Liver (tissue), 8 donors: ENCODE measurements at regions not wholly inside any gene's neighbourhood (a gene's known extent, or its start where the extent isn't known, plus 50 kb on each side); places are given as distances from the start of the nearest gene placed in this dataset.

Source experiments
- DNase-seq: peaks from one replicate; pipeline ENCODE4 v3.0.0-alpha.2; 2017; ENCODE audit warnings: low spot score
- H3K27ac ChIP-seq, 2 donors: one replicate each; pipeline ENCODE4 v1.7.0; 2013; ENCODE audit warnings: inconsistent platforms in 2 of 2, low read length in 2 of 2, control low read depth in 1 of 2, low read depth in 1 of 2, mild to moderate bottlenecking in 1 of 2
- H3K27me3 ChIP-seq, 4 donors: one replicate each; pipeline versions ENCODE4 v1.6.1 to v1.7.0; 2013; ENCODE audit warnings: low read length in 3 of 4, inconsistent platforms in 1 of 4, mild to moderate bottlenecking in 1 of 4, moderate library complexity in 1 of 4; ENCODE audit not compliant: control insufficient read depth in 4 of 4, insufficient read depth in 4 of 4
- H3K36me3 ChIP-seq, 4 donors: one replicate each; pipeline versions ENCODE4 v1.6.1 to v1.7.0; 2013; ENCODE audit warnings: low read length in 3 of 4, mild to moderate bottlenecking in 3 of 4, low read depth in 1 of 4, moderate library complexity in 1 of 4; ENCODE audit not compliant: control insufficient read depth in 4 of 4, insufficient read depth in 3 of 4
- H3K4me1 ChIP-seq, 4 donors: one replicate each; pipeline versions ENCODE4 v1.6.1 to v1.7.0; 2013; ENCODE audit warnings: low read length in 3 of 4, mild to moderate bottlenecking in 3 of 4, moderate library complexity in 1 of 4; ENCODE audit not compliant: control insufficient read depth in 4 of 4, insufficient read depth in 4 of 4
- H3K4me3 ChIP-seq, 3 donors: one replicate each; pipeline versions ENCODE4 v1.6.1 to v1.7.0; 2013; ENCODE audit warnings: low read length in 3 of 3, control low read depth in 1 of 3, low read depth in 1 of 3, mild to moderate bottlenecking in 1 of 3
- H3K9ac ChIP-seq, 2 donors: one replicate each; pipeline ENCODE4 v1.7.0; 2013; ENCODE audit warnings: low read length in 2 of 2, mild to moderate bottlenecking in 2 of 2, moderate library complexity in 2 of 2, control low read depth in 1 of 2, low read depth in 1 of 2
- H3K9me3 ChIP-seq, 4 donors: one replicate each; pipeline versions ENCODE4 v1.6.1 to v1.7.0; 2013; ENCODE audit warnings: low read length in 3 of 4; ENCODE audit not compliant: control insufficient read depth in 4 of 4
- EGR1 ChIP-seq, 2 donors: IDR thresholded peaks; 2 replicates each; pipeline ENCODE4 v1.6.1; 2016 to 2018; ENCODE audit warnings: antibody characterized with exemption in 2 of 2, low read depth in 2 of 2
- FOXA1 ChIP-seq: IDR thresholded peaks from 2 replicates; pipeline ENCODE4 v1.6.1; 2016; ENCODE audit warnings: antibody characterized with exemption
- FOXA2 ChIP-seq: IDR thresholded peaks from 2 replicates; pipeline ENCODE4 v1.6.1; 2016; ENCODE audit warnings: antibody characterized with exemption
- GABPA ChIP-seq, 2 donors: IDR thresholded peaks in 1 of 2; conservative IDR thresholded peaks in 1 of 2; 2 replicates each; pipeline ENCODE4 v1.6.1; 2016; ENCODE audit warnings: antibody characterized with exemption in 2 of 2, mild to moderate bottlenecking in 1 of 2, moderate library complexity in 1 of 2
- HNF4G ChIP-seq: IDR thresholded peaks from 2 replicates; pipeline ENCODE4 v1.6.1; 2016; ENCODE audit warnings: antibody characterized with exemption
- NR2F2 ChIP-seq: IDR thresholded peaks from 2 replicates; pipeline ENCODE4 v1.6.1; 2016; ENCODE audit warnings: antibody characterized with exemption
- RAD21 ChIP-seq, 2 donors: IDR thresholded peaks; 2 replicates each; pipeline ENCODE4 v1.6.1; 2016; ENCODE audit warnings: antibody characterized with exemption in 2 of 2, mild to moderate bottlenecking in 2 of 2
- RXRA ChIP-seq, 2 donors: IDR thresholded peaks; 2 replicates each; pipeline ENCODE4 v1.6.1; 2017 to 2018; ENCODE audit warnings: antibody characterized with exemption in 2 of 2, mild to moderate bottlenecking in 1 of 2
- TAF1 ChIP-seq: conservative IDR thresholded peaks from 2 replicates; pipeline ENCODE4 v1.6.1; 2016; ENCODE audit warnings: antibody characterized with exemption, mild to moderate bottlenecking
- WGBS: extraction: QIAGEN DNeasy Blood & Tissue Kit; methylation state at CpG from one replicate; pipeline ENCODE4 v1.1.7; 2013; 5-methylcytosine and 5-hydroxymethylcytosine counted together
- TF ChIP-seq, protein P1 (sequence below): IDR thresholded peaks from 2 replicates; pipeline ENCODE4 v1.6.1; 2016; ENCODE audit warnings: antibody characterized with exemption
- TF ChIP-seq, protein P2 (sequence below): fragments of 150-350 bp; IDR thresholded peaks from 2 replicates; pipeline ENCODE4 v1.5.1; 2017; ENCODE audit warnings: improper control_type of control experiment, low read depth, low read length; ENCODE audit not compliant: missing input control
- TF ChIP-seq, protein P3 (sequence below): IDR thresholded peaks from 2 replicates; pipeline ENCODE4 v1.6.1; 2016; ENCODE audit warnings: antibody characterized with exemption, mild to moderate bottlenecking
- TF ChIP-seq, protein P4 (sequence below): IDR thresholded peaks from 2 replicates; pipeline ENCODE4 v1.6.1; 2016; ENCODE audit warnings: antibody characterized with exemption
- donor health status: healthy.
- donor health status: healthy.
- donor health status: healthy.
- donor health status: healthy.
- donor health status: healthy.

DNA sequence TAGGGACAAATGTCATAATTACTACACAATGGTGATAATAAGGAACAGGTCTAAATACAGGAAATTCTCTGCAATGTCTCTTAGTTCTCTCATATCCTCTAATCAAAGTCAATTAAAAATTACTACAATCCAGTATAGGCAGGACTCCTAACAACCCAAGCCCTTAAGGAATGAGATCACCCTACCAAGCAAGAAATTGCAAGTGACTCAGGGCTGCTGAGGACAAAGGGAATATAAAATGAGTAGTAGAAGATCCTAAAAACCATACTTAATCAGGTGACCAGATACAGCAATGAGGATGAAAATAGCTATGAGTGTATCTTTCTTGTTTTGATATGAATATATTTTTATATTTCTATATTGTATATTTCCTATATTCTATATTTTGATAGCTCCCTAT lies 250.0 kb upstream of the DCC start:
- TF ChIP-seq TAF1 (no peak), RAD21 (IDR thresholded peaks at IDR 0.05) (no peak), FOXA2 (no peak), RXRA (IDR thresholded peaks at IDR 0.05) (no peak)
- TF ChIP-seq, protein P1, sequence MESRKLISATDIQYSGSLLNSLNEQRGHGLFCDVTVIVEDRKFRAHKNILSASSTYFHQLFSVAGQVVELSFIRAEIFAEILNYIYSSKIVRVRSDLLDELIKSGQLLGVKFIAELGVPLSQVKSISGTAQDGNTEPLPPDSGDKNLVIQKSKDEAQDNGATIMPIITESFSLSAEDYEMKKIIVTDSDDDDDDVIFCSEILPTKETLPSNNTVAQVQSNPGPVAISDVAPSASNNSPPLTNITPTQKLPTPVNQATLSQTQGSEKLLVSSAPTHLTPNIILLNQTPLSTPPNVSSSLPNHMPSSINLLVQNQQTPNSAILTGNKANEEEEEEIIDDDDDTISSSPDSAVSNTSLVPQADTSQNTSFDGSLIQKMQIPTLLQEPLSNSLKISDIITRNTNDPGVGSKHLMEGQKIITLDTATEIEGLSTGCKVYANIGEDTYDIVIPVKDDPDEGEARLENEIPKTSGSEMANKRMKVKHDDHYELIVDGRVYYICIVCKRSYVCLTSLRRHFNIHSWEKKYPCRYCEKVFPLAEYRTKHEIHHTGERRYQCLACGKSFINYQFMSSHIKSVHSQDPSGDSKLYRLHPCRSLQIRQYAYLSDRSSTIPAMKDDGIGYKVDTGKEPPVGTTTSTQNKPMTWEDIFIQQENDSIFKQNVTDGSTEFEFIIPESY = no peak
- TF ChIP-seq, protein P2, sequence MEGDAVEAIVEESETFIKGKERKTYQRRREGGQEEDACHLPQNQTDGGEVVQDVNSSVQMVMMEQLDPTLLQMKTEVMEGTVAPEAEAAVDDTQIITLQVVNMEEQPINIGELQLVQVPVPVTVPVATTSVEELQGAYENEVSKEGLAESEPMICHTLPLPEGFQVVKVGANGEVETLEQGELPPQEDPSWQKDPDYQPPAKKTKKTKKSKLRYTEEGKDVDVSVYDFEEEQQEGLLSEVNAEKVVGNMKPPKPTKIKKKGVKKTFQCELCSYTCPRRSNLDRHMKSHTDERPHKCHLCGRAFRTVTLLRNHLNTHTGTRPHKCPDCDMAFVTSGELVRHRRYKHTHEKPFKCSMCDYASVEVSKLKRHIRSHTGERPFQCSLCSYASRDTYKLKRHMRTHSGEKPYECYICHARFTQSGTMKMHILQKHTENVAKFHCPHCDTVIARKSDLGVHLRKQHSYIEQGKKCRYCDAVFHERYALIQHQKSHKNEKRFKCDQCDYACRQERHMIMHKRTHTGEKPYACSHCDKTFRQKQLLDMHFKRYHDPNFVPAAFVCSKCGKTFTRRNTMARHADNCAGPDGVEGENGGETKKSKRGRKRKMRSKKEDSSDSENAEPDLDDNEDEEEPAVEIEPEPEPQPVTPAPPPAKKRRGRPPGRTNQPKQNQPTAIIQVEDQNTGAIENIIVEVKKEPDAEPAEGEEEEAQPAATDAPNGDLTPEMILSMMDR = no peak
- no peaks in the 10 kb centered on the region for H3K36me3 ChIP-seq
- DNase-seq = no peak
- H3K27me3 ChIP-seq = peaks cover 0 to 2% (median 0%) of the 10 kb centered on the region in 4 donors
- no peak overlapping the region for H3K27ac ChIP-seq
- H3K9ac ChIP-seq = no peak overlapping the region
- H3K4me3 ChIP-seq = no peak overlapping the region
- H3K9me3 ChIP-seq = no peaks in the 10 kb centered on the region
- H3K4me1 ChIP-seq = no peaks in the 10 kb centered on the region

DNA sequence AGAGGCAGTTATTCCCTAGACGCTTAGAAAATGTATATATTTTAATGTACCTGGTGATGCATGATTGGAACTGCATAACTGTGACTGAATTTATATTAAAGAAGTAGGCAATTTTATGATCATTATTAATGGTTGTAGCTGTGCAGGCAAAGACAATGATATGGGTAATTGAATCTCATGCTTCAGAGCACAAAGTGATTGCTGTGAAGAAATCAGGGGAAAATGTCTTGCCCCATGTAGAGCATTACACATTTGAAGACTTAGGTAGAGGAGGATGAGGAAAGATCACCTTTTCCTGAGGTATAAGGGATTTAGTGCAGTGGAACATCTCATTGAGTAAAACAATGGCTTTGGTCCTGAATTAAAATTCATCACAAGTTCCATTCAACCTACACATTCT lies 246.8 kb upstream of the DCC start:
- 89% methylated on average over 1 of the region's 1 CpG for WGBS
- H3K9ac ChIP-seq = no peak overlapping the region
- peaks cover 0 to 2% (median 0%) of the 10 kb centered on the region in 4 donors for H3K27me3 ChIP-seq
- H3K36me3 ChIP-seq = no peaks in the 10 kb centered on the region
- TF ChIP-seq GABPA (IDR thresholded peaks at IDR 0.05 in 1 of 2, conservative IDR thresholded peaks at IDR 0.05 in 1 of 2) (no peak), NR2F2 (no peak), FOXA1 (no peak), FOXA2 (no peak), TAF1 (no peak)
- TF ChIP-seq, protein P2 = no peak
- H3K4me1 ChIP-seq = no peaks in the 10 kb centered on the region
- no peaks in the 10 kb centered on the region for H3K9me3 ChIP-seq
- H3K27ac ChIP-seq = no peak overlapping the region
- H3K4me3 ChIP-seq = no peak overlapping the region
- no peak for DNase-seq

DNA sequence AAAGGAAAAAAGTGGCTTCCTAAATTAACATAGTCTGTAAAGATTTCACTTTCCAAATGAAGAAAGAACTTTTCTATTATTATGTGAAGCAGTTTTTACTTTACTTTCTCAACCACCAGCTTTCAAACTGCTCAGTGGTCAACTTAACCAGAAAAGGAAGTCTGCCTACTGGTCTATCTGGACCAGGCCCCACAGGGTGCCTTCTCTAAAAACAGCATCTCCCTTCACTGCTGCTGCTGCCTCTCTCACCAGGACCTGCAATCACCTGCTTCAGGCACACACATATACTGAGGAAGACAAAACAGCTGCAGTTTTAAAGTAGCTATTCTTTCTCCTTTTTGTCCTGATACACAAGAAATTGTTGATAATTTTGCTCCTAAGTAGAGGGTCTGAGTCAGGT lies 221.3 kb upstream of the DCC start:
- no peak overlapping the region for H3K9ac ChIP-seq
- no peaks in the 10 kb centered on the region for H3K9me3 ChIP-seq
- no peak for DNase-seq
- no peak overlapping the region for H3K4me3 ChIP-seq
- no peaks in the 10 kb centered on the region for H3K27me3 ChIP-seq
- H3K36me3 ChIP-seq = no peaks in the 10 kb centered on the region
- H3K27ac ChIP-seq = no peak overlapping the region
- no peaks in the 10 kb centered on the region for H3K4me1 ChIP-seq
- TF ChIP-seq HNF4G (no peak), RXRA (IDR thresholded peaks at IDR 0.05) (no peak), TAF1 (no peak), NR2F2 (no peak), EGR1 (IDR thresholded peaks at IDR 0.05; ENCODE audit: low read depth in 2 of 2) (no peak)
- TF ChIP-seq, protein P3, sequence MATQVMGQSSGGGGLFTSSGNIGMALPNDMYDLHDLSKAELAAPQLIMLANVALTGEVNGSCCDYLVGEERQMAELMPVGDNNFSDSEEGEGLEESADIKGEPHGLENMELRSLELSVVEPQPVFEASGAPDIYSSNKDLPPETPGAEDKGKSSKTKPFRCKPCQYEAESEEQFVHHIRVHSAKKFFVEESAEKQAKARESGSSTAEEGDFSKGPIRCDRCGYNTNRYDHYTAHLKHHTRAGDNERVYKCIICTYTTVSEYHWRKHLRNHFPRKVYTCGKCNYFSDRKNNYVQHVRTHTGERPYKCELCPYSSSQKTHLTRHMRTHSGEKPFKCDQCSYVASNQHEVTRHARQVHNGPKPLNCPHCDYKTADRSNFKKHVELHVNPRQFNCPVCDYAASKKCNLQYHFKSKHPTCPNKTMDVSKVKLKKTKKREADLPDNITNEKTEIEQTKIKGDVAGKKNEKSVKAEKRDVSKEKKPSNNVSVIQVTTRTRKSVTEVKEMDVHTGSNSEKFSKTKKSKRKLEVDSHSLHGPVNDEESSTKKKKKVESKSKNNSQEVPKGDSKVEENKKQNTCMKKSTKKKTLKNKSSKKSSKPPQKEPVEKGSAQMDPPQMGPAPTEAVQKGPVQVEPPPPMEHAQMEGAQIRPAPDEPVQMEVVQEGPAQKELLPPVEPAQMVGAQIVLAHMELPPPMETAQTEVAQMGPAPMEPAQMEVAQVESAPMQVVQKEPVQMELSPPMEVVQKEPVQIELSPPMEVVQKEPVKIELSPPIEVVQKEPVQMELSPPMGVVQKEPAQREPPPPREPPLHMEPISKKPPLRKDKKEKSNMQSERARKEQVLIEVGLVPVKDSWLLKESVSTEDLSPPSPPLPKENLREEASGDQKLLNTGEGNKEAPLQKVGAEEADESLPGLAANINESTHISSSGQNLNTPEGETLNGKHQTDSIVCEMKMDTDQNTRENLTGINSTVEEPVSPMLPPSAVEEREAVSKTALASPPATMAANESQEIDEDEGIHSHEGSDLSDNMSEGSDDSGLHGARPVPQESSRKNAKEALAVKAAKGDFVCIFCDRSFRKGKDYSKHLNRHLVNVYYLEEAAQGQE = no peak
- TF ChIP-seq, protein P2 = no peak
- TF ChIP-seq, protein P4, sequence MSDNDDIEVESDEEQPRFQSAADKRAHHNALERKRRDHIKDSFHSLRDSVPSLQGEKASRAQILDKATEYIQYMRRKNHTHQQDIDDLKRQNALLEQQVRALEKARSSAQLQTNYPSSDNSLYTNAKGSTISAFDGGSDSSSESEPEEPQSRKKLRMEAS = no peak
